Right lobe of liver (tissue), 6 donors: ENCODE measurements at regions not wholly inside any gene's neighbourhood (a gene's known extent, or its start where the extent isn't known, plus 50 kb on each side); places are given as distances from the start of the nearest gene placed in this dataset.
"Not testable (repeated sequence)": the region's sequence is repeated elsewhere in the genome, so short reads cannot be mapped to it uniquely, and the experiment has no call there.

Source experiments
- ATAC-seq, 4 donors: fragments of 200-7000 bp; cut with Tn5 transposase; one replicate each; pipeline ENCODE4 v1.9.1; 2020; ENCODE audit warnings: mild to moderate bottlenecking in 4 of 4, moderate library complexity in 4 of 4
- DNase-seq, 3 donors: peaks; one replicate each; pipeline ENCODE4 v3.0.0-alpha.2; 2020
- H3K27ac ChIP-seq, 3 donors: fragments of 200-600 bp; one replicate each; pipeline ENCODE4 v1.8.0; 2022
- H3K27me3 ChIP-seq, 2 donors: fragments of 200-600 bp; one replicate each; pipeline ENCODE4 v1.8.0; 2022
- H3K36me3 ChIP-seq, 4 donors: fragments of 200-600 bp; sonication (generic) in 1 of 4; one replicate each; pipeline versions ENCODE4 v1.5.1 to v1.8.0; 2017 to 2022; ENCODE audit warnings: control low read depth in 1 of 4
- H3K4me1 ChIP-seq, 4 donors: fragments of 200-600 bp; sonication (generic) in 1 of 4; one replicate each; pipeline versions ENCODE4 v1.5.1 to v1.8.0; 2017 to 2022; ENCODE audit warnings: control low read depth in 1 of 4
- H3K4me3 ChIP-seq, 3 donors: fragments of 200-600 bp; one replicate each; pipeline ENCODE4 v1.8.0; 2022
- H3K9me3 ChIP-seq, 4 donors: fragments of 200-600 bp; sonication (generic) in 1 of 4; one replicate each; pipeline versions ENCODE4 v1.5.1 to v1.8.0; 2017 to 2022; ENCODE audit warnings: control low read depth in 1 of 4
- CTCF ChIP-seq, 4 donors: fragments of 200-600 bp in 3 of 4; fragments of 450-650 bp in 1 of 4; IDR thresholded peaks; one replicate each; pipeline versions ENCODE4 v1.5.1 to v1.8.0; 2016 to 2022; ENCODE audit warnings: antibody characterized with exemption in 4 of 4, mild to moderate bottlenecking in 2 of 4
- POLR2A ChIP-seq: fragments of 450-650 bp; IDR thresholded peaks from one replicate; pipeline ENCODE4 v1.6.1; 2017; ENCODE audit warnings: antibody characterized with exemption, mild to moderate bottlenecking
- WGBS: methylation state at CpG from one replicate; pipeline ENCODE4 v1.1.6; 2018; ENCODE audit warnings: low coverage, low lambda C conversion rate; ENCODE audit not compliant: insufficient coverage; ENCODE audit errors: missing lambda C conversion rate; 5-methylcytosine and 5-hydroxymethylcytosine counted together
- intact Hi-C, 2 donors: fragments of 100-400 bp; cut with DNase I; formaldehyde crosslinking; loops; one replicate each; pipeline versions ENCODE4 v1.11.2 to v1.14.1; 2022
- donor health status: DM: no; HTN: yes; CAD: no.
- donor health status: DM: no; HTN: no; CAD: no.
- donor health status: DM: no; HTN: no; CAD: no.
- donor health status: DM: no; HTN: yes; CAD: no.
- donor health status: DM: no; HTN: yes; CAD: no.

- no peak overlapping the region for H3K4me3 ChIP-seq
- H3K4me1 ChIP-seq = no peaks in the 10 kb centered on the region
- H3K9me3 ChIP-seq = no peaks in the 10 kb centered on the region
- no peak overlapping the region for H3K27ac ChIP-seq
- H3K27me3 ChIP-seq = no peaks in the 10 kb centered on the region
- no peaks in the 10 kb centered on the region for H3K36me3 ChIP-seq
- no peak for DNase-seq
- intact Hi-C loops = no loop called here
- no peak for TF ChIP-seq POLR2A
- no peak for TF ChIP-seq CTCF (IDR thresholded peaks at IDR 0.05)
- no peak for ATAC-seq
Observed at GRCh38 chr2:187689372-187689771, 135.1 kb upstream of the TFPI start.

GRCh38 chr2:187693923-187694322 lies 139.7 kb upstream of the TFPI start:
- DNase-seq (no peak), ATAC-seq (no peak)
- Histone ChIP-seq H3K9me3 (no peaks in the 10 kb centered on the region), H3K4me1 (no peaks in the 10 kb centered on the region), H3K27ac (no peak overlapping the region), H3K36me3 (no peaks in the 10 kb centered on the region), H3K4me3 (no peak overlapping the region), H3K27me3 (no peaks in the 10 kb centered on the region)
- WGBS = 77% methylated on average over 3 of the region's 3 CpGs
- TF ChIP-seq POLR2A (no peak), CTCF (IDR thresholded peaks at IDR 0.05) (no peak)
- intact Hi-C loops = no loop called here

DNA sequence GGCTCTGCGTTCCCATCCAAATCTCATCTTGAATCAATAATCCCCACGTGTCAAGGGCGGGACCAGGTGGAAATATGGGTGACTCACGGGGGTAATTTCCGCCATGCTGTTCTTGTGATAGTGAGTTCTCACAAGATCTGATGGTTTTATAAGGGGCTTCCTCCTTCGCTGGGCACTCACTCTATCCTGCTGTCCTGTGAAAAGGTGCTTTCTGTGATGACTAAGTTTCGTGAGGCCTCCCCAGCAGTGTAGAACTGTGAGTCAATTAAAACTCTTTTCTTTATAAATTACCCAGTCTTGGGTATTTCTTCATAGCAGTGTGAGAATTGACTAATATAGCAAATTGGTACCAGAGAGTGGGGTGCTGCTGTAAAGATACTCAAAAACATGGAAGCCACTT lies 142.4 kb upstream of the TFPI start:
- H3K9me3 ChIP-seq, H3K27me3 ChIP-seq, H3K4me1 ChIP-seq, H3K27ac ChIP-seq, ATAC-seq, intact Hi-C loops, H3K36me3 ChIP-seq, DNase-seq, H3K4me3 ChIP-seq: not testable (repeated sequence)
- 47% methylated on average over 7 of the region's 7 CpGs for WGBS

- WGBS = 57% methylated on average over 2 of the region's 2 CpGs
Observed at GRCh38 chr2:187698374-187699110, 144.3 kb upstream of the TFPI start.

DNA sequence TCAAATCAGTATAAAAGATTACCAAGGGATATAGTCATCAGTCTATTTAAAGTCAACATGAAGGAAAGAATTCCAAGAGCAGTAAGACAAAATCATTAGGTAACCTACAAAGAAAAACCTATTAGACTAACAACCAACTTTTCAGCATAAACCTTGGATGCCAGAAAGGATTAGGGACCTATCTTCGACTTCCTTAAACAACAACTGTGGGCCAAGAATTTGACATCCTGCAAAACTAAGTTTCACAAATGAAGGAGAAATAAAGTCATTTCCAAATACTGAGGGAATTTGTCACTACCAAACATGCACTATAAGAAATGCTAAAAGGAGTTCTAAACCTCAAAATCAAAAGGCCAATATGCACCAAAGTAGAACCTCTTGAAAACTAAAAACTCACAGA lies 147.9 kb upstream of the TFPI start:
- DNase-seq = no peak
- TF ChIP-seq POLR2A (no peak), CTCF (IDR thresholded peaks at IDR 0.05) (no peak)
- no peaks in the 10 kb centered on the region for H3K27me3 ChIP-seq
- no peaks in the 10 kb centered on the region for H3K36me3 ChIP-seq
- 17% methylated on average over 1 of the region's 1 CpG for WGBS
- H3K4me1 ChIP-seq = no peaks in the 10 kb centered on the region
- no peak overlapping the region for H3K27ac ChIP-seq
- no peaks in the 10 kb centered on the region for H3K9me3 ChIP-seq
- intact Hi-C loops = no loop called here
- H3K4me3 ChIP-seq = no peak overlapping the region
- ATAC-seq = no peak

More at GRCh38 chr2:187698374-187699110, 144.3 kb upstream of the TFPI start:
- Histone ChIP-seq H3K36me3 (no peaks in the 10 kb centered on the region), H3K4me1 (no peaks in the 10 kb centered on the region), H3K27ac (no peak overlapping the region), H3K27me3 (no peaks in the 10 kb centered on the region), H3K9me3 (no peaks in the 10 kb centered on the region), H3K4me3 (no peak overlapping the region)
- no peak for DNase-seq
- no peak for ATAC-seq
- intact Hi-C loops = no loop called here
- no peak for TF ChIP-seq POLR2A
- TF ChIP-seq CTCF (IDR thresholded peaks at IDR 0.05) = no peak
